GM23338 (cell line): ENCODE measurements at regions not wholly inside any gene's neighbourhood (a gene's known extent, or its start where the extent isn't known, plus 50 kb on each side); places are given as distances from the start of the nearest gene placed in this dataset.

ENCODE experiments used
- ATAC-seq: fragments of 200-7000 bp; cut with Tn5 transposase; 3 replicates; pipeline ENCODE4 v1.9.1; 2020
- DNase-seq: peaks from one replicate; pipeline ENCODE4 v3.0.0-alpha.2; 2015; ENCODE audit warnings: low spot score
- H2AFZ ChIP-seq: fragments of 200-600 bp; sonication (generic); 2 replicates; pipeline ENCODE4 v1.8.0; 2016; ENCODE audit warnings: antibody characterized with exemption, mild to moderate bottlenecking, moderate library complexity
- H3F3A ChIP-seq: fragments of 200-600 bp; sonication (generic); replicated peaks from 2 replicates; pipeline ENCODE4 v1.8.0; 2017; ENCODE audit warnings: antibody characterized with exemption, mixed run types, low read depth
- H3K27ac ChIP-seq: fragments of 200-600 bp; sonication (generic); 2 replicates; pipeline ENCODE4 v1.6.1; 2016; ENCODE audit warnings: low read depth
- H3K27me3 ChIP-seq: fragments of 200-600 bp; sonication (generic); 2 replicates; pipeline ENCODE4 v1.8.0; 2016; ENCODE audit warnings: mild to moderate bottlenecking, mixed run types, moderate library complexity; ENCODE audit not compliant: insufficient read depth
- H3K36me3 ChIP-seq: fragments of 200-600 bp; sonication (generic); 2 replicates; pipeline ENCODE4 v1.8.0; 2016; ENCODE audit warnings: mild to moderate bottlenecking; ENCODE audit not compliant: insufficient read depth
- H3K4me1 ChIP-seq: fragments of 200-600 bp; sonication (generic); 2 replicates; pipeline ENCODE4 v1.8.0; 2016; ENCODE audit warnings: mild to moderate bottlenecking, moderate library complexity; ENCODE audit not compliant: insufficient read depth
- H3K4me2 ChIP-seq: fragments of 200-600 bp; sonication (generic); 2 replicates; pipeline ENCODE4 v1.7.1; 2017; ENCODE audit warnings: mixed run types
- H3K4me3 ChIP-seq: fragments of 200-600 bp; sonication (generic); 2 replicates; pipeline ENCODE4 v1.6.1; 2016; ENCODE audit warnings: mixed run types
- H3K79me2 ChIP-seq: fragments of 200-600 bp; sonication (generic); replicated peaks from 2 replicates; pipeline ENCODE4 v1.8.0; 2017; ENCODE audit warnings: mild to moderate bottlenecking; ENCODE audit not compliant: insufficient read depth
- H3K9me2 ChIP-seq: fragments of 200-600 bp; sonication (generic); 2 replicates; pipeline ENCODE4 v1.8.0; 2017; ENCODE audit not compliant: insufficient read depth
- H4K20me1 ChIP-seq: fragments of 200-600 bp; sonication (generic); replicated peaks from 2 replicates; pipeline ENCODE4 v1.8.0; 2017; ENCODE audit warnings: mild to moderate bottlenecking; ENCODE audit not compliant: insufficient read depth
- H3K27ac Mint-ChIP-seq: 2 replicates; pipeline ENCODE4 v1.8.0; 2020; ENCODE audit warnings: inconsistent platforms, mild to moderate bottlenecking, moderate library complexity, mixed read lengths
- H3K27me3 Mint-ChIP-seq: 3 replicates; pipeline ENCODE4 v1.8.0; 2022; ENCODE audit warnings: low read depth, mild to moderate bottlenecking, moderate library complexity, mixed read lengths, inconsistent platforms; ENCODE audit not compliant: insufficient read depth, poor library complexity
- H3K36me3 Mint-ChIP-seq: 3 replicates; pipeline ENCODE4 v1.8.0; 2021; ENCODE audit warnings: low read depth, mild to moderate bottlenecking, inconsistent platforms, moderate library complexity, mixed read lengths
- H3K4me1 Mint-ChIP-seq: 3 replicates; pipeline ENCODE4 v1.8.0; 2020; ENCODE audit warnings: mild to moderate bottlenecking, inconsistent platforms, mixed read lengths
- H3K4me3 Mint-ChIP-seq: 3 replicates; pipeline ENCODE4 v1.8.0; 2021; ENCODE audit warnings: moderate library complexity, mild to moderate bottlenecking, inconsistent platforms, mixed read lengths
- H3K9me3 Mint-ChIP-seq: 3 replicates; pipeline ENCODE4 v1.8.0; 2020; ENCODE audit warnings: moderate library complexity, mild to moderate bottlenecking, inconsistent platforms, mixed read lengths
- EZH2 ChIP-seq: fragments of 200-600 bp; sonication (generic); IDR thresholded peaks from one replicate; pipeline ENCODE4 v1.8.0; 2017; ENCODE audit warnings: antibody characterized with exemption, mild to moderate bottlenecking, low read depth; ENCODE audit not compliant: unreplicated experiment
- JUNB ChIP-seq: IDR thresholded peaks from one replicate; pipeline ENCODE4 v1.6.1; 2016; ENCODE audit warnings: antibody characterized with exemption; ENCODE audit not compliant: unreplicated experiment
- NANOG ChIP-seq: IDR thresholded peaks from 2 replicates; pipeline ENCODE4 v1.6.1; 2016; ENCODE audit warnings: antibody characterized with exemption, borderline replicate concordance
- STAT1 ChIP-seq: IDR thresholded peaks from one replicate; pipeline ENCODE4 v1.6.1; 2016; ENCODE audit warnings: antibody characterized with exemption; ENCODE audit not compliant: unreplicated experiment
- ZNF331 ChIP-seq: fragments of 250-450 bp; sonication (Bioruptor Pico); IDR thresholded peaks from 2 replicates; pipeline ENCODE4 v1.5.0; 2020; ENCODE audit warnings: low read depth, mild to moderate bottlenecking, moderate library complexity
- TF ChIP-seq, protein P1 (sequence below), 2 experiments: fragments of 200-600 bp in 1 of 2; sonication (generic) in 1 of 2; conservative IDR thresholded peaks; 2 replicates each; pipeline versions ENCODE4 v1.5.1 to v1.6.1; 2016 to 2017; ENCODE audit warnings: antibody characterized with exemption in 2 of 2, low read depth in 2 of 2, mild to moderate bottlenecking in 2 of 2, moderate library complexity in 1 of 2
- TF ChIP-seq, protein P2 (sequence below): IDR thresholded peaks from one replicate; pipeline ENCODE4 v1.6.1; 2018; ENCODE audit warnings: antibody characterized with exemption; ENCODE audit not compliant: unreplicated experiment
- TF ChIP-seq, protein P3 (sequence below): fragments of 250-450 bp; sonication (Bioruptor Pico); IDR thresholded peaks from 2 replicates; pipeline ENCODE4 v1.5.0; 2020; ENCODE audit warnings: mild to moderate bottlenecking, moderate library complexity
- TF ChIP-seq, protein P4 (sequence below): IDR thresholded peaks from 2 replicates; pipeline ENCODE4 v1.6.1; 2016; ENCODE audit warnings: antibody characterized with exemption

DNA sequence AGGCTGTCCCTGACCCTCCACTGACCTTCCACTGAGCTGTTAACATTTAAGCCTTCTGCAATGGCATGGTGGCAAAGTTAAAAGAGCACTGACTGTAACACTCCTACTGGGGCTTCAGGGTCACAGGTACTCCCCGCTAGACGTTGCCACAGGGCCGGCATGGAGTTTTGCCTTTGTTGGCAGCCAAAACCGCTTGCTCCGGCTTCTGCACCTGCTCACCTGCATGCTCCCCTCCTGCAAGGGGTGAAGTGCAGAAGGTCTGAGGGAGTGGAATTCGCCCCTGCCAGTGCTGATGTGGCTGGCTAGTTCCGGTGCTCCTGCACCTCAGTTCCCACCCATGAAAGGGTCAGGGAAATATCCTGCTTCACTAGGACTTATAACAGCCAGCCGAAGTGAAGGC lies 571.4 kb downstream of the RAPGEF2 start (continued):
- TF ChIP-seq, protein P1, sequence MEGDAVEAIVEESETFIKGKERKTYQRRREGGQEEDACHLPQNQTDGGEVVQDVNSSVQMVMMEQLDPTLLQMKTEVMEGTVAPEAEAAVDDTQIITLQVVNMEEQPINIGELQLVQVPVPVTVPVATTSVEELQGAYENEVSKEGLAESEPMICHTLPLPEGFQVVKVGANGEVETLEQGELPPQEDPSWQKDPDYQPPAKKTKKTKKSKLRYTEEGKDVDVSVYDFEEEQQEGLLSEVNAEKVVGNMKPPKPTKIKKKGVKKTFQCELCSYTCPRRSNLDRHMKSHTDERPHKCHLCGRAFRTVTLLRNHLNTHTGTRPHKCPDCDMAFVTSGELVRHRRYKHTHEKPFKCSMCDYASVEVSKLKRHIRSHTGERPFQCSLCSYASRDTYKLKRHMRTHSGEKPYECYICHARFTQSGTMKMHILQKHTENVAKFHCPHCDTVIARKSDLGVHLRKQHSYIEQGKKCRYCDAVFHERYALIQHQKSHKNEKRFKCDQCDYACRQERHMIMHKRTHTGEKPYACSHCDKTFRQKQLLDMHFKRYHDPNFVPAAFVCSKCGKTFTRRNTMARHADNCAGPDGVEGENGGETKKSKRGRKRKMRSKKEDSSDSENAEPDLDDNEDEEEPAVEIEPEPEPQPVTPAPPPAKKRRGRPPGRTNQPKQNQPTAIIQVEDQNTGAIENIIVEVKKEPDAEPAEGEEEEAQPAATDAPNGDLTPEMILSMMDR (conservative IDR thresholded peaks at IDR 0.05; ENCODE audit: low read depth in 2 of 2), result no peak
- TF ChIP-seq JUNB, result no peak
- TF ChIP-seq, protein P2, sequence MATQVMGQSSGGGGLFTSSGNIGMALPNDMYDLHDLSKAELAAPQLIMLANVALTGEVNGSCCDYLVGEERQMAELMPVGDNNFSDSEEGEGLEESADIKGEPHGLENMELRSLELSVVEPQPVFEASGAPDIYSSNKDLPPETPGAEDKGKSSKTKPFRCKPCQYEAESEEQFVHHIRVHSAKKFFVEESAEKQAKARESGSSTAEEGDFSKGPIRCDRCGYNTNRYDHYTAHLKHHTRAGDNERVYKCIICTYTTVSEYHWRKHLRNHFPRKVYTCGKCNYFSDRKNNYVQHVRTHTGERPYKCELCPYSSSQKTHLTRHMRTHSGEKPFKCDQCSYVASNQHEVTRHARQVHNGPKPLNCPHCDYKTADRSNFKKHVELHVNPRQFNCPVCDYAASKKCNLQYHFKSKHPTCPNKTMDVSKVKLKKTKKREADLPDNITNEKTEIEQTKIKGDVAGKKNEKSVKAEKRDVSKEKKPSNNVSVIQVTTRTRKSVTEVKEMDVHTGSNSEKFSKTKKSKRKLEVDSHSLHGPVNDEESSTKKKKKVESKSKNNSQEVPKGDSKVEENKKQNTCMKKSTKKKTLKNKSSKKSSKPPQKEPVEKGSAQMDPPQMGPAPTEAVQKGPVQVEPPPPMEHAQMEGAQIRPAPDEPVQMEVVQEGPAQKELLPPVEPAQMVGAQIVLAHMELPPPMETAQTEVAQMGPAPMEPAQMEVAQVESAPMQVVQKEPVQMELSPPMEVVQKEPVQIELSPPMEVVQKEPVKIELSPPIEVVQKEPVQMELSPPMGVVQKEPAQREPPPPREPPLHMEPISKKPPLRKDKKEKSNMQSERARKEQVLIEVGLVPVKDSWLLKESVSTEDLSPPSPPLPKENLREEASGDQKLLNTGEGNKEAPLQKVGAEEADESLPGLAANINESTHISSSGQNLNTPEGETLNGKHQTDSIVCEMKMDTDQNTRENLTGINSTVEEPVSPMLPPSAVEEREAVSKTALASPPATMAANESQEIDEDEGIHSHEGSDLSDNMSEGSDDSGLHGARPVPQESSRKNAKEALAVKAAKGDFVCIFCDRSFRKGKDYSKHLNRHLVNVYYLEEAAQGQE, result no peak

DNA sequence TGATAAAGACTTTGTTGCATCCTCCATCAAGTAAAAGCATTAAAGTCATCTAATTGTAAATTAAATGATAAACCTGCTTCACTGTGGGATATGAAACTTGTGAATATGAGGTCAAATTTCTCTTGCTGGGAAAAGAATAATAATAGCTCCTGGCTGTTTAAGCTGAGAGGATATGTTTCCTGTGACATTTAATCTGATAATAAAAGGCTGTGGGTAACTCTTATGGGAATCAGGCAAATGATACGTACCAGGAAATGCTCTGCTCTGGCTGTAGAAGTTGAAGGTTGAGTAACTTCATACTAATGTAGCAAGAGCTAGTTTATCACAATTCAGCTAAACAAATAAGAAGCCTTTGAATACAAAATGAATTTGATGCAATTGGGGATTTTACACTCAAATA lies 574.6 kb downstream of the RAPGEF2 start:
- Histone ChIP-seq H3K27me3 (no peaks in the 10 kb centered on the region), H3K4me3 (no peak overlapping the region), H3K4me2 (no peak overlapping the region), H2AFZ (no peak overlapping the region), H3K79me2 (no peaks in the 10 kb centered on the region), H3K9me2 (peaks cover 8% of the 10 kb centered on the region), H3F3A (no peaks in the 10 kb centered on the region), H3K4me1 (no peaks in the 10 kb centered on the region), H4K20me1 (no peaks in the 10 kb centered on the region), H3K36me3 (no peaks in the 10 kb centered on the region), H3K27ac (no peak overlapping the region)
- TF ChIP-seq, protein P3, sequence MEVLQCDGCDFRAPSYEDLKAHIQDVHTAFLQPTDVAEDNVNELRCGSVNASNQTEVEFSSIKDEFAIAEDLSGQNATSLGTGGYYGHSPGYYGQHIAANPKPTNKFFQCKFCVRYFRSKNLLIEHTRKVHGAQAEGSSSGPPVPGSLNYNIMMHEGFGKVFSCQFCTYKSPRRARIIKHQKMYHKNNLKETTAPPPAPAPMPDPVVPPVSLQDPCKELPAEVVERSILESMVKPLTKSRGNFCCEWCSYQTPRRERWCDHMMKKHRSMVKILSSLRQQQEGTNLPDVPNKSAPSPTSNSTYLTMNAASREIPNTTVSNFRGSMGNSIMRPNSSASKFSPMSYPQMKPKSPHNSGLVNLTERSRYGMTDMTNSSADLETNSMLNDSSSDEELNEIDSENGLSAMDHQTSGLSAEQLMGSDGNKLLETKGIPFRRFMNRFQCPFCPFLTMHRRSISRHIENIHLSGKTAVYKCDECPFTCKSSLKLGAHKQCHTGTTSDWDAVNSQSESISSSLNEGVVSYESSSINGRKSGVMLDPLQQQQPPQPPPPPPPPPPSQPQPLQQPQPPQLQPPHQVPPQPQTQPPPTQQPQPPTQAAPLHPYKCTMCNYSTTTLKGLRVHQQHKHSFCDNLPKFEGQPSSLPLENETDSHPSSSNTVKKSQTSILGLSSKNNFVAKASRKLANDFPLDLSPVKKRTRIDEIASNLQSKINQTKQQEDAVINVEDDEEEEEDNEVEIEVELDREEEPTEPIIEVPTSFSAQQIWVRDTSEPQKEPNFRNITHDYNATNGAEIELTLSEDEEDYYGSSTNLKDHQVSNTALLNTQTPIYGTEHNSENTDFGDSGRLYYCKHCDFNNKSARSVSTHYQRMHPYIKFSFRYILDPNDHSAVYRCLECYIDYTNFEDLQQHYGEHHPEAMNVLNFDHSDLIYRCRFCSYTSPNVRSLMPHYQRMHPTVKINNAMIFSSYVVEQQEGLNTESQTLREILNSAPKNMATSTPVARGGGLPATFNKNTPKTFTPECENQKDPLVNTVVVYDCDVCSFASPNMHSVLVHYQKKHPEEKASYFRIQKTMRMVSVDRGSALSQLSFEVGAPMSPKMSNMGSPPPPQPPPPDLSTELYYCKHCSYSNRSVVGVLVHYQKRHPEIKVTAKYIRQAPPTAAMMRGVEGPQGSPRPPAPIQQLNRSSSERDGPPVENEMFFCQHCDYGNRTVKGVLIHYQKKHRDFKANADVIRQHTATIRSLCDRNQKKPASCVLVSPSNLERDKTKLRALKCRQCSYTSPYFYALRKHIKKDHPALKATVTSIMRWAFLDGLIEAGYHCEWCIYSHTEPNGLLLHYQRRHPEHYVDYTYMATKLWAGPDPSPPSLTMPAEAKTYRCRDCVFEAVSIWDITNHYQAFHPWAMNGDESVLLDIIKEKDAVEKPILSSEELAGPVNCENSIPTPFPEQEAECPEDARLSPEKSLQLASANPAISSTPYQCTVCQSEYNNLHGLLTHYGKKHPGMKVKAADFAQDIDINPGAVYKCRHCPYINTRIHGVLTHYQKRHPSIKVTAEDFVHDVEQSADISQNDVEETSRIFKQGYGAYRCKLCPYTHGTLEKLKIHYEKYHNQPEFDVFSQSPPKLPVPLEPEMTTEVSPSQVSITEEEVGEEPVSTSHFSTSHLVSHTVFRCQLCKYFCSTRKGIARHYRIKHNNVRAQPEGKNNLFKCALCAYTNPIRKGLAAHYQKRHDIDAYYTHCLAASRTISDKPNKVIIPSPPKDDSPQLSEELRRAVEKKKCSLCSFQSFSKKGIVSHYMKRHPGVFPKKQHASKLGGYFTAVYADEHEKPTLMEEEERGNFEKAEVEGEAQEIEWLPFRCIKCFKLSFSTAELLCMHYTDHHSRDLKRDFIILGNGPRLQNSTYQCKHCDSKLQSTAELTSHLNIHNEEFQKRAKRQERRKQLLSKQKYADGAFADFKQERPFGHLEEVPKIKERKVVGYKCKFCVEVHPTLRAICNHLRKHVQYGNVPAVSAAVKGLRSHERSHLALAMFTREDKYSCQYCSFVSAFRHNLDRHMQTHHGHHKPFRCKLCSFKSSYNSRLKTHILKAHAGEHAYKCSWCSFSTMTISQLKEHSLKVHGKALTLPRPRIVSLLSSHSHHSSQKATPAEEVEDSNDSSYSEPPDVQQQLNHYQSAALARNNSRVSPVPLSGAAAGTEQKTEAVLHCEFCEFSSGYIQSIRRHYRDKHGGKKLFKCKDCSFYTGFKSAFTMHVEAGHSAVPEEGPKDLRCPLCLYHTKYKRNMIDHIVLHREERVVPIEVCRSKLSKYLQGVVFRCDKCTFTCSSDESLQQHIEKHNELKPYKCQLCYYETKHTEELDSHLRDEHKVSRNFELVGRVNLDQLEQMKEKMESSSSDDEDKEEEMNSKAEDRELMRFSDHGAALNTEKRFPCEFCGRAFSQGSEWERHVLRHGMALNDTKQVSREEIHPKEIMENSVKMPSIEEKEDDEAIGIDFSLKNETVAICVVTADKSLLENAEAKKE (CRISPR knock-in tag), result no peak
- no peak for TF ChIP-seq ZNF331 (CRISPR knock-in tag)
- no peak for TF ChIP-seq NANOG
- TF ChIP-seq, protein P2, result no peak
- no peak for TF ChIP-seq STAT1
- no peak for TF ChIP-seq EZH2
- TF ChIP-seq, protein P4, sequence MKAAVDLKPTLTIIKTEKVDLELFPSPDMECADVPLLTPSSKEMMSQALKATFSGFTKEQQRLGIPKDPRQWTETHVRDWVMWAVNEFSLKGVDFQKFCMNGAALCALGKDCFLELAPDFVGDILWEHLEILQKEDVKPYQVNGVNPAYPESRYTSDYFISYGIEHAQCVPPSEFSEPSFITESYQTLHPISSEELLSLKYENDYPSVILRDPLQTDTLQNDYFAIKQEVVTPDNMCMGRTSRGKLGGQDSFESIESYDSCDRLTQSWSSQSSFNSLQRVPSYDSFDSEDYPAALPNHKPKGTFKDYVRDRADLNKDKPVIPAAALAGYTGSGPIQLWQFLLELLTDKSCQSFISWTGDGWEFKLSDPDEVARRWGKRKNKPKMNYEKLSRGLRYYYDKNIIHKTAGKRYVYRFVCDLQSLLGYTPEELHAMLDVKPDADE, result no peak
- H3K27me3 Mint-ChIP-seq, result peaks cover 2% of the 10 kb centered on the region
- no peaks in the 10 kb centered on the region for H3K9me3 Mint-ChIP-seq
- ATAC-seq (no peak), DNase-seq (no peak)
- no peak overlapping the region for H3K4me3 Mint-ChIP-seq
- H3K4me1 Mint-ChIP-seq, result peaks cover under 1% of the 10 kb centered on the region; the same call in 1 of the 3 replicates
- H3K36me3 Mint-ChIP-seq, result no peaks in the 10 kb centered on the region
- no peak overlapping the region for H3K27ac Mint-ChIP-seq
